Heart left ventricle (tissue), 16 donors: ENCODE measurements at regions not wholly inside any gene's neighbourhood (a gene's known extent, or its start where the extent isn't known, plus 50 kb on each side); places are given as distances from the start of the nearest gene placed in this dataset.

Experiments used
- ATAC-seq, 4 donors: fragments of 200-7000 bp; cut with Tn5 transposase; one replicate each; pipeline ENCODE4 v1.9.1; 2020 to 2022; ENCODE audit warnings: moderate library complexity in 4 of 4, mild to moderate bottlenecking in 3 of 4, moderate number of reproducible peaks in 1 of 4
- DNase-seq, 5 donors: peaks; one replicate each; pipeline ENCODE4 v3.0.0-alpha.2; 2020
- H3K27ac ChIP-seq, 12 donors: fragments of 200-600 bp; sonication (generic) in 4 of 12; one replicate each; pipeline versions ENCODE4 v1.5.0 to v1.8.0; 2016 to 2022; ENCODE audit warnings: mild to moderate bottlenecking in 2 of 12
- H3K27me3 ChIP-seq, 9 donors: fragments of 200-600 bp; sonication (generic) in 2 of 9; one replicate each; pipeline versions ENCODE4 v1.5.1 to v1.8.0; 2016 to 2022; ENCODE audit warnings: mild to moderate bottlenecking in 3 of 9
- H3K36me3 ChIP-seq, 9 donors: fragments of 200-600 bp; sonication (generic) in 2 of 9; one replicate each; pipeline versions ENCODE4 v1.5.0 to v1.8.0; 2018 to 2022; ENCODE audit warnings: mild to moderate bottlenecking in 2 of 9
- H3K4me1 ChIP-seq, 12 donors: fragments of 200-600 bp; sonication (generic) in 4 of 12; one replicate each; pipeline versions ENCODE4 v1.5.0 to v1.8.0; 2016 to 2022; ENCODE audit warnings: mild to moderate bottlenecking in 3 of 12
- H3K4me3 ChIP-seq, 12 donors: fragments of 200-600 bp; sonication (generic) in 4 of 12; one replicate each; pipeline versions ENCODE4 v1.5.0 to v1.8.0; 2017 to 2022; ENCODE audit warnings: mild to moderate bottlenecking in 9 of 12, moderate library complexity in 4 of 12
- H3K9me3 ChIP-seq, 12 donors: fragments of 200-600 bp; sonication (generic) in 4 of 12; one replicate each; pipeline versions ENCODE4 v1.5.0 to v1.8.0; 2016 to 2022; ENCODE audit warnings: mild to moderate bottlenecking in 1 of 12
- POLR2A ChIP-seq, 2 donors: fragments of 450-650 bp; IDR thresholded peaks; one replicate each; pipeline ENCODE4 v1.6.1; 2017; ENCODE audit warnings: antibody characterized with exemption in 2 of 2, mild to moderate bottlenecking in 2 of 2, moderate library complexity in 2 of 2
- WGBS, 4 donors: extraction: QIAGEN DNeasy Blood & Tissue Kit in 2 of 4; methylation state at CpG; one replicate each; pipeline versions ENCODE4 v1.1.5 to v1.1.7; 2013 to 2018; 5-methylcytosine and 5-hydroxymethylcytosine counted together
- intact Hi-C, 10 donors: fragments of 100-400 bp; cut with DNase I; formaldehyde crosslinking; loops; one replicate each; pipeline versions ENCODE4 v1.11.1 to v1.14.2; 2022
- TF ChIP-seq, protein P1 (sequence below), 12 donors: fragments of 200-600 bp; sonication (generic) in 4 of 12; IDR thresholded peaks; one replicate each; pipeline versions ENCODE4 v1.5.0 to v1.8.0; 2018 to 2022; ENCODE audit warnings: antibody characterized with exemption in 12 of 12, mild to moderate bottlenecking in 5 of 12
- donor health status: ischemic (EF 13 %, LVEDD 7.1; RV severe dilation, severe dysfunction).
- donor health status: healthy with polysubstance abuse.
- donor health status: DM: no; HTN: yes; CAD: no.
- donor health status: DM: no; HTN: no; CAD: no.
- donor health status: ischemic (EF 25% LVEDD 6.9; RV normal size, moderate dysfunction).
- donor health status: ischemic (EF 25% LVEDD 5.7; RV mildly dilated, moderate dysfunction).
- donor health status: healthy.
- donor health status: DM: yes; HTN: yes; CAD: no.
- donor health status: ischemic (EF 35%, LVEDD 5.7; RV mildly dilated, moderate dysfunction).
- donor health status: nonischemic (EF 11% LVEDD 7.7; RV severe dilation, severe dysfunction).
- donor health status: DM: yes; HTN: yes; CAD: no.
- donor health status: PGD.
- donor health status: ischemic (EF 29% LVEDD 5.4; RV normal size, mild dysfunction).
- donor health status: nonischemic (EF 23%, LVEDD 6.1; RV moderate dilation, normal function).

DNA sequence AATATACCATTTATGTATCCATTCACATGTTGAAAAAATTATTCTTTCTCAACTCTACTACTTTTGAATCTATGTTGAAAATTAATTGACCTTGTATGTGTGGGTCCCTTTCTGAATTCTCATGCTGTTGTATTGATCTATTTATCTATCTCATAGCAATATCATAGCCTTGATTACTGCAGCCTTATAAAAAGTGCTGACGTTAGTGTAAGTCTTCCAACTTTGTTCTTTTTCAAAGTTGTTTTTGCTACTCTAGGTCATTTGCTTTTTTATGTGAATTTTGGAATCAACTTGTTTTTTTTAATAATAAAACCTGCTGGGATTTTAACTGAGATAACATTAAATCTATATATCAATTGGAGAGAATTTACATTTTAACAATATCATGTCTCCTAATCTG is 52.2 kb upstream of the PAX3 start:
- Histone ChIP-seq H3K27ac (no peak overlapping the region), H3K4me1 (no peaks in the 10 kb centered on the region), H3K27me3 (no peaks in the 10 kb centered on the region), H3K36me3 (no peaks in the 10 kb centered on the region), H3K4me3 (no peak overlapping the region), H3K9me3 (peaks cover 0 to 23% (median 10%) of the 10 kb centered on the region in 12 donors)
- no peak for DNase-seq
- WGBS, 4 donors: 85 to 94% (median 89%) methylated on average over 1 of the region's 1 CpG
- TF ChIP-seq, protein P1, sequence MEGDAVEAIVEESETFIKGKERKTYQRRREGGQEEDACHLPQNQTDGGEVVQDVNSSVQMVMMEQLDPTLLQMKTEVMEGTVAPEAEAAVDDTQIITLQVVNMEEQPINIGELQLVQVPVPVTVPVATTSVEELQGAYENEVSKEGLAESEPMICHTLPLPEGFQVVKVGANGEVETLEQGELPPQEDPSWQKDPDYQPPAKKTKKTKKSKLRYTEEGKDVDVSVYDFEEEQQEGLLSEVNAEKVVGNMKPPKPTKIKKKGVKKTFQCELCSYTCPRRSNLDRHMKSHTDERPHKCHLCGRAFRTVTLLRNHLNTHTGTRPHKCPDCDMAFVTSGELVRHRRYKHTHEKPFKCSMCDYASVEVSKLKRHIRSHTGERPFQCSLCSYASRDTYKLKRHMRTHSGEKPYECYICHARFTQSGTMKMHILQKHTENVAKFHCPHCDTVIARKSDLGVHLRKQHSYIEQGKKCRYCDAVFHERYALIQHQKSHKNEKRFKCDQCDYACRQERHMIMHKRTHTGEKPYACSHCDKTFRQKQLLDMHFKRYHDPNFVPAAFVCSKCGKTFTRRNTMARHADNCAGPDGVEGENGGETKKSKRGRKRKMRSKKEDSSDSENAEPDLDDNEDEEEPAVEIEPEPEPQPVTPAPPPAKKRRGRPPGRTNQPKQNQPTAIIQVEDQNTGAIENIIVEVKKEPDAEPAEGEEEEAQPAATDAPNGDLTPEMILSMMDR (IDR thresholded peaks at IDR 0.05): no peak
- no peak for TF ChIP-seq POLR2A (IDR thresholded peaks at IDR 0.05)
- no peak for ATAC-seq
- intact Hi-C loops: no loop called here

DNA sequence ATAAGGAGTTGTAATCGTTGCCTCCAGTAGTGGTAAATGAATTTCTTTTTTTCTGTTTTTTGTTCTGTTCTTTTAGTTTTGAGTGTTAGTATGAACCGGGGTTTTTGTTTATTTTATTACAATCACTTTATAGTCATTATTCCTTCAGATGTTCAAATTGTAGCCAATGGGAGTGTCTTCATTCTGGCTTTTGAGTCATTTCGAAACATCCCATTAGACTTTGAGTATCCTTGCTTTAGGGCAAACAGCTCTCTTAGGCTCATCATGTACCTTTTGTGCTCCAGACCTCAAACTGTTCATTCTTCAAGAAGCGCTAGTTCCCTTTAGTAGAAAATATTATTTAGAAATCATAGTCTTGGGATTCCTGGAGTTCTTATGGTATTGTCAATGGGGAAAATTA is 54.2 kb upstream of the PAX3 start:
- Histone ChIP-seq H3K27ac (no peak overlapping the region), H3K36me3 (no peaks in the 10 kb centered on the region), H3K27me3 (no peaks in the 10 kb centered on the region), H3K4me1 (no peaks in the 10 kb centered on the region), H3K9me3 (peaks cover 0 to 23% (median 10%) of the 10 kb centered on the region in 12 donors), H3K4me3 (no peak overlapping the region)
- DNase-seq (no peak), ATAC-seq (no peak)
- TF ChIP-seq, protein P1 (IDR thresholded peaks at IDR 0.05): no peak
- no peak for TF ChIP-seq POLR2A (IDR thresholded peaks at IDR 0.05)
- intact Hi-C loops: no loop called here
- WGBS, 4 donors: 87 to 93% (median 89%) methylated on average over 4 of the region's 4 CpGs

DNA sequence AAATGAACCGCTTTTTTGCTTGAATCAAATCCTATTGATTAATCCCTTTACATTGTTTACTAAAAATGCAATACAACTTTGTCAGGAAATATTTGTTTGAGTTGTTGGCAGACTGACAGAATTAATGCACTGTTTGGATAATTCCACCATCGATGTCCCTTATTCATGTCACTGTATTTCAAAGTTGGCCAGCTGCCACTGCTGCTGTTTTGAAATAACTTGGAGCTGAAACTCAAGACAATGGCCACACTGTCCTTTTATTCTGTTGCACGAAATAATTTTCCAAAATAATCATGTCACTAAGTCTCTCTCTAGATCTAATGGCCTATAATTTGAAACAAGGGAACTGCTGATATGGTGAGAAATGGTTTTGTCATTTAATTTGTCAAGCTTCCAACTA is 55.2 kb upstream of the PAX3 start:
- Histone ChIP-seq H3K4me3 (no peak overlapping the region), H3K27ac (no peak overlapping the region), H3K9me3 (peaks cover 0 to 23% (median 10%) of the 10 kb centered on the region in 12 donors), H3K36me3 (no peaks in the 10 kb centered on the region), H3K27me3 (no peaks in the 10 kb centered on the region), H3K4me1 (peaks cover 0 to 8% (median 0%) of the 10 kb centered on the region in 12 donors)
- intact Hi-C loops: no loop called here
- DNase-seq: no peak
- no peak for TF ChIP-seq POLR2A (IDR thresholded peaks at IDR 0.05)
- TF ChIP-seq, protein P1 (IDR thresholded peaks at IDR 0.05): no peak
- 27 to 38% (median 34%) methylated on average over 3 of the region's 3 CpGs for WGBS, 4 donors
- ATAC-seq: no peak

DNA sequence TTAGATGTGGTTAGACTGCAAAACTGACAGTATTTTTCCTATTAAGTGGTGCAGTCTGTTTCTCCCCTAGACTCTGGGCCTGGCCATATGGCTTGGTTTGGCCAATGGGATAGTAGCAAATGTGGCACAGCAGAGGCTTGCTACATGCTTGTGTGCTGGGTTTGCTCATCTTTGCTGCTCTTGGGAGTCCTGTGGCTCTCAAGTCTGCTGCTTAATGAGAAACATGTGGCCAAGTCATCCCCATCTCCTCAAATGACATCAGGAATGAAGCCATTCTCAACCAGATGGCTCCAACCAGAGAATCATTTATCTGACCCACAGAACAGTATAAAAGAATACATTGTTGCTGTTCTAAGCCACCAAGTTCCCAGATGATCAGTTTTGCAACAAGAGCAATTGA is 57.1 kb upstream of the PAX3 start:
- intact Hi-C loops: no loop called here

More for the DNA sequence above, 57.1 kb upstream of the PAX3 start:
- ATAC-seq (peak in 3 of 4 donors; percentile 50 to 74 (median 72)), DNase-seq (peak in 3 of 5 donors; percentile 15 to 39 (median 24))
- TF ChIP-seq POLR2A (IDR thresholded peaks at IDR 0.05): no peak
- TF ChIP-seq, protein P1 (IDR thresholded peaks at IDR 0.05): no peak
- H3K27ac ChIP-seq: no peak overlapping the region
- no peaks in the 10 kb centered on the region for H3K27me3 ChIP-seq
- no peak overlapping the region for H3K4me3 ChIP-seq
- peaks cover 0 to 10% (median 0%) of the 10 kb centered on the region in 12 donors for H3K4me1 ChIP-seq
- H3K9me3 ChIP-seq: peaks cover 0 to 17% (median 10%) of the 10 kb centered on the region in 12 donors
- no peaks in the 10 kb centered on the region for H3K36me3 ChIP-seq
